Tibial nerve (tissue), 3 donors: ENCODE measurements at regions not wholly inside any gene's neighbourhood (a gene's known extent, or its start where the extent isn't known, plus 50 kb on each side); places are given as distances from the start of the nearest gene placed in this dataset.
"Not testable (repeated sequence)": the region's sequence is repeated elsewhere in the genome, so short reads cannot be mapped to it uniquely, and the experiment has no call there.

Experiments
- POLR2A ChIP-seq, 2 donors: fragments of 450-650 bp; IDR thresholded peaks; one replicate each; pipeline ENCODE4 v1.6.1; 2017; ENCODE audit warnings: antibody characterized with exemption in 2 of 2, mild to moderate bottlenecking in 2 of 2, moderate library complexity in 2 of 2
- TF ChIP-seq, protein P1 (sequence below), 5 experiments: fragments of 200-600 bp in 3 of 5; fragments of 450-650 bp in 2 of 5; sonication (generic) in 3 of 5; IDR thresholded peaks; one replicate each; pipeline ENCODE4 v1.5.1; 2016 to 2019; ENCODE audit warnings: antibody characterized with exemption in 5 of 5, mild to moderate bottlenecking in 3 of 5, moderate library complexity in 2 of 5

DNA sequence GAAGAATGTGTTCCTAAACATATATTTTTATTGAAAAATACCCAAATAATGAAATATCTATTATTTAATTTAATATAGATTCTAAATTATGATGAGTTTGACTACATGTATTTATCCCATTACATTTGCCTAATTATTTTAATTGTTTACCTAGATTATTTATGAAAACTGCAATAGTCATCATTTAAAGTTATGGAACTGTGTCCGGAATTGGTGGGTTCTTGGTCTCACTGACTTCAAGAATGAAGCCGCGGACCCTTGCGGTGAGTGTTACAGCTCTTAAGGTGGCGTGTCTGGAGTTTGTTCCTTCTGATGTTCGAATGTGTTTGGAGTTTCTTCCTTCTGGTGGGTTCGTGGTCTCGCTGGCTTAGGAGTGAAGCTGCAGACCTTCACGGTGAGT, 96.5 kb downstream of the CHCHD4 start:
- TF ChIP-seq, protein P1, sequence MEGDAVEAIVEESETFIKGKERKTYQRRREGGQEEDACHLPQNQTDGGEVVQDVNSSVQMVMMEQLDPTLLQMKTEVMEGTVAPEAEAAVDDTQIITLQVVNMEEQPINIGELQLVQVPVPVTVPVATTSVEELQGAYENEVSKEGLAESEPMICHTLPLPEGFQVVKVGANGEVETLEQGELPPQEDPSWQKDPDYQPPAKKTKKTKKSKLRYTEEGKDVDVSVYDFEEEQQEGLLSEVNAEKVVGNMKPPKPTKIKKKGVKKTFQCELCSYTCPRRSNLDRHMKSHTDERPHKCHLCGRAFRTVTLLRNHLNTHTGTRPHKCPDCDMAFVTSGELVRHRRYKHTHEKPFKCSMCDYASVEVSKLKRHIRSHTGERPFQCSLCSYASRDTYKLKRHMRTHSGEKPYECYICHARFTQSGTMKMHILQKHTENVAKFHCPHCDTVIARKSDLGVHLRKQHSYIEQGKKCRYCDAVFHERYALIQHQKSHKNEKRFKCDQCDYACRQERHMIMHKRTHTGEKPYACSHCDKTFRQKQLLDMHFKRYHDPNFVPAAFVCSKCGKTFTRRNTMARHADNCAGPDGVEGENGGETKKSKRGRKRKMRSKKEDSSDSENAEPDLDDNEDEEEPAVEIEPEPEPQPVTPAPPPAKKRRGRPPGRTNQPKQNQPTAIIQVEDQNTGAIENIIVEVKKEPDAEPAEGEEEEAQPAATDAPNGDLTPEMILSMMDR (IDR thresholded peaks at IDR 0.05), result not testable (repeated sequence)
- TF ChIP-seq POLR2A (IDR thresholded peaks at IDR 0.05), result not testable (repeated sequence)
